ENCODE measurements at regions not wholly inside any gene's neighbourhood (a gene's known extent, or its start where the extent isn't known, plus 50 kb on each side); places are given as distances from the start of the nearest gene placed in this dataset.

DNA sequence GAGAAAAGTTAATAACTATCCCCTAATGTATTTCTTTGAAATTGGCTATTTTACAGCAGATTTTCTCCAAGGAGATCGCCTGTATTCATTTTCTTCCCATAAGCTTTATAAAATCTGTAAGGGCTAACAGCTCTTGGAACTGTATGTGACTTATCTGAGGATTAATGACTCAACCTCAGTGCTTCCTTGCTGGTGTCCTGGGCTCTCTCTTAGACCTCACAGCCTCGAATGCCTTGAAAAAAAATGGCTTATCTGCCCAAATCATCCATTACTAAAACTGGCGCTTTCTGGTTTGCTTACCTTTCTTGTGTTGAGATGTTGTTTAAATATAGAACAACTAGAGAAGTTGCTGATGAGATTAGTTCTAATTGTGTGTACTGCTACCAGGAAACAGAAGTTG lies 713.6 kb downstream of the SLC4A3 start:
- TF ChIP-seq CTCF (conservative IDR thresholded peaks at IDR 0.05; ENCODE audit: low read depth, low read length) (no peak), EZH2phosphoT487 (IDR thresholded peaks at IDR 0.05; ENCODE audit: borderline replicate concordance, low read length) (no peak)
